ENCODE measurements at regions not wholly inside any gene's neighbourhood (a gene's known extent, or its start where the extent isn't known, plus 50 kb on each side); places are given as distances from the start of the nearest gene placed in this dataset.
"Not testable (repeated sequence)": the region's sequence is repeated elsewhere in the genome, so short reads cannot be mapped to it uniquely, and the experiment has no call there.

DNA sequence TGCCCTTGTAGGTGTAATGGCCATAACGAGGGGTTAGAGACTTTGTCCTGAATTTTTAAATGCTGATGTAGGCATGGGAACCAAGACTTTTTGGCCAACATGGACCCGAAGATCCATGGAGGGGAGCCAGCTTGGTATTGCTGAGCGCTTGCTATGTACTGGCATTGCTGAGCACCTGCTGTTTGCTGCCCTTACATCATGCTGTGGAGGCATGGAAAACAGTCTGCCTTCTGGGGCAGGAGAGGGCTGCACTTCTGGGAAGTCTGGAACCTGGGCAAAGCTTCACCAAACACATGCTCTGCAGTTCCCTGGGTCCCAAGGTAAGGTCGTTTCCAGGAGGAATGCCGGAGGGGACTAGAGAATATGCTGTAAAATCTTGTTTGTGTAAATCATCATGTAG, 86.3 kb upstream of the CNIH3 start:
- no peak for DNase-seq (ENCODE audit: low read depth in 2 of 3, low spot score in 2 of 3)

- DNase-seq (ENCODE audit: low read depth in 2 of 3, low spot score in 2 of 3), result no peak
Measured at GRCh38 chr1:224533517-224533916, 82.6 kb upstream of the CNIH3 start.

DNA sequence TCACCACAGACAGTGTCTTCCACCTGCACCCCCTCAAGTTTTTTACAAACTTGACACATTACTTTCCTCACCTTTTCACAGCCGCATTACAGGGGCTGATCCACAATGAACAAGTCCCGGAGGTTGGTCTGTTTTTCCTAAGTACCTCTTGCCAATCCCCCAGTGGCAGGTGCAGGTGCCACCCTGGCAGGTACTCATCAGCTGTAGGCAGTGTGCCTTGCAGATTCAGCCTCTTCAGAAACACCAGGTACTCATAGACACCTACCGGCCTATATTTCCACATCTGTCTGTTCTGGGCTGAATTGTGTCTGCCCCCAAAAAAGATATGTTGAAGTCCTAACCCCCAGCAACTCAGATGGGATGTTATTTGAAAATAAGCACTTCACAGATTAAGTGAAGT, 81.4 kb upstream of the CNIH3 start:
- DNase-seq (ENCODE audit: low read depth in 2 of 3, low spot score in 2 of 3), result no peak

DNA sequence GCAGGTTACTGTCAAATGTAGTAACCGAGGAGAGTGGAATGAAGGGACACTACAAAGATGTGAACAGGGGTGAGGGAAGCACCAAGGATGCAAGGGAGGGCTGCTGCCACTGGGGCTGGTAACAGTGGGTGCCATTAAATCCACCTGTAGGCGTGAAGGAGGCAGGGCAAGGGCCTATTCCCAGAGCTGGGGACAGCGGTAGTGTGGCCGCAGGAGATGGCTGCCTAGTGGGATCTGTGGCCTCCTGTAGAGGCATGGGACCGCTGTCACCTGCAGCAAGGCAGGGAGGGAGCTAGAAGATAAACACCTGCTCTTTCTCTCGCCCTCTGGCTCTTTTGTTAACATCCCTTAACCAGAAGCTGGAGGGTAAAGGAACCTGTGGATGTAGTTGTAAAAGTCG, 80.5 kb upstream of the CNIH3 start:
- no peak for DNase-seq (ENCODE audit: low read depth in 2 of 3, low spot score in 2 of 3)

DNA sequence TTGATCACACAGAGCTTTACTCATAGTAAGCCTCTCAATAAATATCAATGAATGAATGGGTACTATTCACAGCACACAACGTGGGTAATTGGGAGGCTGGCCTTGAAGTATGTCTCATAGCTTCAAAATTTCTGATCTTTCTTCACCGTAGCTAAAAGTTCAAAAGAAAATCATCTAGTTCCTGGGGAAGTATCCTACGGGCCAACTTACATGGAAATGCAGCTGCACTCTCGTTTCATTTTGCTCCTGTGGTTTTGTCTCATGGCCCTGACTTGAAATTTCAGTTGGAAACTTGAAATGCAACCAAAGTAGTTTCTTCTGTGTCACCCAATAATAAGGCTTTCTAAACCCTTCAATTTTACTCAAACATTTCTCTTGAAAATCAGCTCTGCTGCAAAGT, 76.1 kb upstream of the CNIH3 start:
- DNase-seq (ENCODE audit: low read depth in 2 of 3, low spot score in 2 of 3), result peak in 1 of 3 donors; percentile 18

DNA sequence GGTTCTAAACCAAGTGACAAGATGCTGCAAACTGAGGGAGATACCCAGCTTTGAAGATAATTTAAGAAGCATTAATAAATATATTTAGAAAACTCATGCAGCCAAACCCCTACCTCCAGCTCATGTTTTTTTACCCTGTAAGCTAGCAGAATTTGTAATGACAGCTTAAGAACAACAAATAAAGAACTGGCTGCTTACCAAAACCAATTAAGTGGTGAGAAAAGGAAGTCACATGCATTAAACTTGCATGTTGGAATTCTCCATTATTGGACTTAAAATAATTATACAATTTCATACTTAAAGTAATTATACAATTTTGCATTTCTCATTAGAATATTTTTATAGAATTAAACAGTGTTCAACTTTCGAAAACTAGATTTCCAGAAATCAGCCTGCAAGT, 75.6 kb upstream of the CNIH3 start:
- DNase-seq (ENCODE audit: low read depth in 2 of 3, low spot score in 2 of 3), result peak in 1 of 3 donors; percentile 14

- no peak for DNase-seq (ENCODE audit: low read depth in 2 of 3, low spot score in 2 of 3)
Measured at GRCh38 chr1:224541072-224541790, 74.9 kb upstream of the CNIH3 start.

DNA sequence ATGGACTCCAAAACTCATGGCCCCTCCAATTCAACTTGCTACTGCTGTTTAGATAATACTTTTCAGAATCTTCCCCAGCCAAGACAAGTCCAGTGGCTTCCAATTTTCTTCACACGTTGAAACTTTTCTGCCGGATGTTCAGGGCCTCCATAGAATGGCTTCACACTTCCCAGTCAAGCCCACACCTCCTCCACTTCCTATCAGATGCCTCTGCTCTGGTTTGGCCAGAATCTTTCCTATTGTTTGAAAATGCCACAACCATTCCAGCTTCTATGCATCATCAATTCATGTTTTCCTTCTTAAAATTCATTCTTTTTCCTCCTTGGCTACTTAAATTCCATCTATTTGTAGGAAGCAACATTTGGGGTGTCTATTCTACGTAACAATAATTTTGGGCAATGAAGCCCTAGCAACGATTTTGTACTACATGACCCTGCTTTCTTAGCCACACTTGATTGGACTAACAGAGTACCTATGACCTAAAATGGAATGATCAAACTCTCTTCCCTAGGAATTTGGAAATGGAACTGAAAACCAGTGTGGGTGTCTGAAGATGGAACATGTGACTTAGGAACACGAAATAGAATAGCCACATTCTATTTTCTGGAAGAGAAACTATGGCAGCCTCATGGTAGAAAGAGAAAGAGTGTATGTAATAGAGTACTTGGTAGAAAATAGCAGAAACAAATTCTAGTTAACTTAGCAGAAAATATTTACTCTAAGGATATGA, 74.1 kb upstream of the CNIH3 start:
- no peak for DNase-seq (ENCODE audit: low read depth in 2 of 3, low spot score in 2 of 3)

GRCh38 chr1:224542783-224543440, 73.2 kb upstream of the CNIH3 start:
- peak in 2 of 3 donors; percentile 77 to 85 for DNase-seq (ENCODE audit: low read depth in 2 of 3, low spot score in 2 of 3)

DNA sequence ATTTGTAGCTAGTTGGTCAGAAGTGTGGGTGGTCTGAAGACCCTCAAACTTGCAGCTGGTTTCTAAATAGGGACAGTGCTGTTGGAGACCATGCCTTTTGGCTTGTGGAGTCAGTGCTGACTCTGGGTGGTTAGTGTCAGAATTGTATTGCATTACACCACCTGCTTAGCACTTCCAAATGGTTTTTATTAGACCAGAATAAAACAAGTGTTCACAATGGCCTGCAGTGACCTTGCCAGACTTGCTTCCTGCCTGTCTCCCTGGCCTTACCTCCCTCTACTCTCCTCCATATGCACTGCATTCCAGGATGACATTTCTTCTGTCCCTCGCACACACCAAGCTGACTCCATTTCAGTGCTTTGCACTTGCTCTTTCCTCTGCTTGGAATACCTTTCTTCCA, 72.7 kb upstream of the CNIH3 start:
- DNase-seq (ENCODE audit: low read depth in 2 of 3, low spot score in 2 of 3), result no peak

- no peak for DNase-seq (ENCODE audit: low read depth in 2 of 3, low spot score in 2 of 3)
Measured at GRCh38 chr1:224544346-224545110, 71.6 kb upstream of the CNIH3 start.

GRCh38 chr1:224545571-224545970, 70.5 kb upstream of the CNIH3 start:
- no peak for DNase-seq (ENCODE audit: low read depth in 2 of 3, low spot score in 2 of 3)

- no peak for DNase-seq (ENCODE audit: low read depth in 2 of 3, low spot score in 2 of 3)
Measured at GRCh38 chr1:224548676-224549075, 67.4 kb upstream of the CNIH3 start.

DNA sequence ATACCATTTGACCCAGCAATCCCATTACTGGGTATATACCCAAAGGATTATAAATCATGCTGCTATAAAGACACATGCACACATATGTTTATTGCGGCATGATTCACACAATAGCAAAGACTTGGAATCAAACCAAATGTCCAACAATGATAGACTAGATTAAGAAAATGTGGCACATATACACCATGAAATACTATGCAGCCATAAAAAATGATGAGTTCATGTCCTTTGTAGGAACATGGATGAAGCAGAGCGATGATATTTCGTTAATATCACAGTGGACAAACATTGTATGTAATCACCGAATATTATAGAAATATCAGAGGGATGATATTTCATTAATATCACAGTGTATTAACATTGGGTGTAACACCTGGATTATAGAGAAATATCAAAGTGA, 64.9 kb upstream of the CNIH3 start:
- not testable (repeated sequence) for DNase-seq (ENCODE audit: low read depth in 2 of 3, low spot score in 2 of 3)

DNA sequence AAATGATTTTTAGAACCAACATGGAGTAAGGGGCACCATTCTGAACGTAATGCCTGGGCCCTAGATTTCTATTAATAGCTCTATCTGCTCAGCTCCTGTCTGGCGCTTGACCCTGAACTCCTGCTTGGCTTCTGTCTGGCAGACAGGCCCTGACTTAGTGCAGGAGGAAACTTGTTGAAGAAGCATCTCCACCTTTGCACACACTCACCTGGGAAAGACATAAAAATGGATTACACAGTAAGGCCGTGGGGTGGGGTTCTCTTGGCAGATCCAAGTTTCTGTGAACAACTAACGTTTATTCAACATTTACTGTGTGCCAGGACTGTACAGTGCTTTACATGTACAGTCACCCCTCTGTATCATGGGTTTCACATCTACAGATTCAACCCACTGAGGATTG, 62.1 kb upstream of the CNIH3 start:
- DNase-seq (ENCODE audit: low read depth in 2 of 3, low spot score in 2 of 3), result no peak

GRCh38 chr1:224554620-224555259, 61.4 kb upstream of the CNIH3 start:
- no peak for DNase-seq (ENCODE audit: low read depth in 2 of 3, low spot score in 2 of 3)

DNA sequence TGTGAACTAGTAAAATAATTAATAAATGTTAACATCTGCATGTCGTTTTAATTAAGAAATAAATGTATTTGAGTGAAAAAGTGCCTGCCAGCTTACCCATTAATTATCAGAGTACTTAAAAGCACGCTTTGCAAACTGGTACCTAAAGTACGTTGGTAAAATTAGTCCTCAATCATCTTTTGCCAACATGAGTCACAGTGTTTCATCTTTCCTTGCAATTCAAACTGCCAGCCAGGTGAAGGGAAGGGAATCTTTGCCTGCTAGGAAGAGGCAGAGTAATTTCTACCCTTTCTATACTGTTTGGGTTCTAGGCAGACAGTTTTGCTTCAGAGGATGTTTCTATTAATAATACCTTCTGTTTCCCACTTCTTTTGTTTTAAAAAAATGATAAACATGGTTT, 57.2 kb upstream of the CNIH3 start:
- no peak for DNase-seq (ENCODE audit: low read depth in 2 of 3, low spot score in 2 of 3)

- no peak for DNase-seq (ENCODE audit: low read depth in 2 of 3, low spot score in 2 of 3)
Measured at GRCh38 chr1:224559981-224560728, 56.0 kb upstream of the CNIH3 start.

DNA sequence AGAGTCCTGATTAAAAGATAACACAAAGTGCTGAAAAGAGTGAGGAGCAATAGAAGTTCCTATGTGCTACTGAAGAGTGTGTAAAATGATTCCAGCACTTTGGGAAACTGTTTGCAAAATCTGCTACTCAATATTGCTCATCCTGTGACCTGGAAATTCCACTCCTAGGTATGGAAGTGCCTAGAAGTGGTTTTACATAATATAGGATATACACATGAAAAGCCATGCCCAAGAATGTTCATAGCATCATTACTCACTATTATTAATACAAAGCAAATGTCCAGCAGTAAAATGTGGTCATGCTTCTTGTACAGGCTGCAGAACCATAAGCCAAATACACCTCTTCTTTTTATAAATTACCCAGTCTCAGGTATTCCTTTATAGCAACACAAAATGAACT, 53.2 kb upstream of the CNIH3 start:
- not testable (repeated sequence) for DNase-seq (ENCODE audit: low read depth in 2 of 3, low spot score in 2 of 3)

- DNase-seq (ENCODE audit: low read depth in 2 of 3, low spot score in 2 of 3), result no peak
Measured at GRCh38 chr1:224563666-224564065, 52.5 kb upstream of the CNIH3 start.

Data from hematopoietic multipotent progenitor cell (in vitro differentiated cells).